Heart left ventricle (tissue), 16 donors: ENCODE measurements at regions not wholly inside any gene's neighbourhood (a gene's known extent, or its start where the extent isn't known, plus 50 kb on each side); places are given as distances from the start of the nearest gene placed in this dataset.

Experiments
- ATAC-seq, 4 donors: fragments of 200-7000 bp; cut with Tn5 transposase; one replicate each; pipeline ENCODE4 v1.9.1; 2020 to 2022; ENCODE audit warnings: moderate library complexity in 4 of 4, mild to moderate bottlenecking in 3 of 4, moderate number of reproducible peaks in 1 of 4
- DNase-seq, 5 donors: peaks; one replicate each; pipeline ENCODE4 v3.0.0-alpha.2; 2020
- H3K27ac ChIP-seq, 12 donors: fragments of 200-600 bp; sonication (generic) in 4 of 12; one replicate each; pipeline versions ENCODE4 v1.5.0 to v1.8.0; 2016 to 2022; ENCODE audit warnings: mild to moderate bottlenecking in 2 of 12
- H3K27me3 ChIP-seq, 9 donors: fragments of 200-600 bp; sonication (generic) in 2 of 9; one replicate each; pipeline versions ENCODE4 v1.5.1 to v1.8.0; 2016 to 2022; ENCODE audit warnings: mild to moderate bottlenecking in 3 of 9
- H3K36me3 ChIP-seq, 9 donors: fragments of 200-600 bp; sonication (generic) in 2 of 9; one replicate each; pipeline versions ENCODE4 v1.5.0 to v1.8.0; 2018 to 2022; ENCODE audit warnings: mild to moderate bottlenecking in 2 of 9
- H3K4me1 ChIP-seq, 12 donors: fragments of 200-600 bp; sonication (generic) in 4 of 12; one replicate each; pipeline versions ENCODE4 v1.5.0 to v1.8.0; 2016 to 2022; ENCODE audit warnings: mild to moderate bottlenecking in 3 of 12
- H3K4me3 ChIP-seq, 12 donors: fragments of 200-600 bp; sonication (generic) in 4 of 12; one replicate each; pipeline versions ENCODE4 v1.5.0 to v1.8.0; 2017 to 2022; ENCODE audit warnings: mild to moderate bottlenecking in 9 of 12, moderate library complexity in 4 of 12
- H3K9me3 ChIP-seq, 12 donors: fragments of 200-600 bp; sonication (generic) in 4 of 12; one replicate each; pipeline versions ENCODE4 v1.5.0 to v1.8.0; 2016 to 2022; ENCODE audit warnings: mild to moderate bottlenecking in 1 of 12
- CTCF ChIP-seq, 12 donors: fragments of 200-600 bp; sonication (generic) in 4 of 12; IDR thresholded peaks; one replicate each; pipeline versions ENCODE4 v1.5.0 to v1.8.0; 2018 to 2022; ENCODE audit warnings: antibody characterized with exemption in 12 of 12, mild to moderate bottlenecking in 5 of 12
- POLR2A ChIP-seq, 2 donors: fragments of 450-650 bp; IDR thresholded peaks; one replicate each; pipeline ENCODE4 v1.6.1; 2017; ENCODE audit warnings: antibody characterized with exemption in 2 of 2, mild to moderate bottlenecking in 2 of 2, moderate library complexity in 2 of 2
- WGBS, 4 donors: extraction: QIAGEN DNeasy Blood & Tissue Kit in 2 of 4; methylation state at CpG; one replicate each; pipeline versions ENCODE4 v1.1.5 to v1.1.7; 2013 to 2018; 5-methylcytosine and 5-hydroxymethylcytosine counted together
- intact Hi-C, 10 donors: fragments of 100-400 bp; cut with DNase I; formaldehyde crosslinking; loops; one replicate each; pipeline versions ENCODE4 v1.11.1 to v1.14.2; 2022
- donor health status: ischemic (EF 13 %, LVEDD 7.1; RV severe dilation, severe dysfunction).
- donor health status: healthy with polysubstance abuse.
- donor health status: DM: no; HTN: yes; CAD: no.
- donor health status: DM: no; HTN: no; CAD: no.
- donor health status: ischemic (EF 25% LVEDD 6.9; RV normal size, moderate dysfunction).
- donor health status: ischemic (EF 25% LVEDD 5.7; RV mildly dilated, moderate dysfunction).
- donor health status: healthy.
- donor health status: DM: yes; HTN: yes; CAD: no.
- donor health status: ischemic (EF 35%, LVEDD 5.7; RV mildly dilated, moderate dysfunction).
- donor health status: nonischemic (EF 11% LVEDD 7.7; RV severe dilation, severe dysfunction).
- donor health status: DM: yes; HTN: yes; CAD: no.
- donor health status: PGD.
- donor health status: ischemic (EF 29% LVEDD 5.4; RV normal size, mild dysfunction).
- donor health status: nonischemic (EF 23%, LVEDD 6.1; RV moderate dilation, normal function).

DNA sequence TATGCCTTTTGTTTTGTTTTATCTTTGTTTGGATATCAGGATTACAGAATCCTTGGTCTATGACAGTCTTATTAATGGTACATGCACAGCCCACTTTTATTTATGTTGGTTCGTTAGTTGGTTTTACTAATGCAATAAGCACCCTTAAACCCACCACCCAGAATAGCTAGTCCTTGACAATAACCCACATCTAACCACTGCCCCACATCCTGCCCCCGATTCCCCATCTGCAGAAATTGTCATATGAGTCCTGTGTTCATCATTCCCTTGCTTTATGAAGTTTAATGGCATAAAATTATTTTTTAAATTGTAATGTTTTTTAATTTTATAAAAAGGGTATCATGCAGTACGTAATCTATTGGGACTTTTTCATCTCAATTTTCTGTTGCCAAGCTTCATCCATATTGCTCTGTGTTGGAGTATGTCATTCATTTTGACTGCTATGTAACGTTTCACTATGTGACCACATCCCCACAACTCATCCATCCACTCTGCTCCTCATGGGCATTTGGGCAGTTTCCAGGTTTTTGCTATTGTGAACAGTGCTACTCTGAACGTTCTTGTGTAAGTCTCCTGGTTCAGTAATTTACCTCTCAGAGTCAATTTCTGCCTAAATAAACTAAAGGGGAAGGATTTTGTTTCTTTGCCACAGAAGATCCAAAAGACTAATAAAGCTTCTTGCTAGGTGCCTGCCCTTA, 150.4 kb downstream of the MRPL14 start:
- H3K4me1 ChIP-seq, result peaks cover 0 to 19% (median 16%) of the 10 kb centered on the region in 12 donors
- H3K27me3 ChIP-seq, result no peaks in the 10 kb centered on the region
- TF ChIP-seq CTCF (IDR thresholded peaks at IDR 0.05), result no peak
- TF ChIP-seq POLR2A (IDR thresholded peaks at IDR 0.05), result no peak
- no peak overlapping the region for H3K4me3 ChIP-seq
- H3K27ac ChIP-seq, result no peak overlapping the region
- intact Hi-C loops, result no loop called here
- 78 to 84% (median 80%) methylated on average over 5 of the region's 5 CpGs for WGBS, 4 donors
- no peaks in the 10 kb centered on the region for H3K36me3 ChIP-seq
- DNase-seq (no peak), ATAC-seq (no peak)
- peaks cover 0 to 10% (median 0%) of the 10 kb centered on the region in 12 donors for H3K9me3 ChIP-seq

DNA sequence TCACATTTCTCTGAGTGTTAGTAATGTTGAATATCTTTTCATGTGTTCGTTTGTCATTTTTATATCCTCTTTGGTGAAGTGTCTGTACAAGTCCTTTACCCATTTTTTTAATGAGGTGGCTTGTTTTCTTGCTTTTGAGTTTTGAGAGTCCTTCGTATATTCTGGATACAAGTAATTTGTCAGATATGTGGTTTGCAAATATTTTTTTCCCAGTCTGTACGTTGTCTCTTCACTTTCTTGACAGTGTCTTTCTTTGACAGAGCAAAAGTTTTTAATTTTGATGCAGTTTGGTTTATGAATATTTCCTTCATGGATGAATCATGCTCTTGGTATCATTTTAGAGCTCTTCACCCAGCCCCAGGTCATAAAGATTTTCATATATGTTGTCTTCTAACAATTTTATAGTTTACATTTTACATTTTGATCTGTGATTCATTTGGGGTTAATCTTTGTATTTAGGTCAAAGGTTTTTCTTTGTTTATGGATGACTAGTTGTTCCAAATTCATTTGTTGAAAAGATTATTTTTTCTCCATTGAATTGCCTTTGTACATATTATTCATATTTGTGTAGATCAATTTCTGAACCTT, 152.5 kb downstream of the MRPL14 start:
- H3K4me1 ChIP-seq, result peaks cover 0 to 27% (median 17%) of the 10 kb centered on the region in 12 donors
- no peak for ATAC-seq
- no peak overlapping the region for H3K27ac ChIP-seq
- peaks cover 0 to 10% (median 0%) of the 10 kb centered on the region in 12 donors for H3K9me3 ChIP-seq
- H3K4me3 ChIP-seq, result no peak overlapping the region
- H3K27me3 ChIP-seq, result no peaks in the 10 kb centered on the region
- TF ChIP-seq CTCF (IDR thresholded peaks at IDR 0.05) (no peak), POLR2A (IDR thresholded peaks at IDR 0.05) (no peak)
- intact Hi-C loops, result no loop called here
- H3K36me3 ChIP-seq, result no peaks in the 10 kb centered on the region
- 85 to 90% (median 87%) methylated on average over 3 of the region's 3 CpGs for whole genome bisulfite sequencing, 4 donors
- no peak for DNase-seq

DNA sequence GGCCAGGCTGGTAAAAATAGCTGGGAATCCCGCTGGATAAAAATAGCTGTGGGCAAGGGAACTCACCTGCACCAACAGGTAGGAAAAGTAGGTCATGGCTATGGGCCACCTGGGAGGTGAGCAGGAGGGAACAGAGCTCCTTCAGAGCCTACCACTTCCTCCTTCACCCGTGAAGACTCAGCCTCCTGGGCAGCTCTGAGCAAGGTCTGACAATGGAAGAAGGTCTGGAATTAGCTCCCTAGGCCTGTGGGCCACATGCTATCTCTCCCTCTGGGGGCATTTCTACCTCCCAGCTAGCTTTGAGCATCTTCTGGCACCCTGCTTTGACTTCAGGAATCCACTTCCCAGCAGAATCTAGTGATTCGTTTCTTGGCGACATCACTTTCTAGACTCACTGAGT, 153.9 kb downstream of the MRPL14 start:
- TF ChIP-seq POLR2A (IDR thresholded peaks at IDR 0.05) (no peak), CTCF (IDR thresholded peaks at IDR 0.05) (no peak)
- Histone ChIP-seq H3K9me3 (peaks cover 0 to 10% (median 0%) of the 10 kb centered on the region in 12 donors), H3K4me3 (no peak overlapping the region), H3K36me3 (no peaks in the 10 kb centered on the region), H3K27ac (peak overlapping the region in 11 of 12 donors; percentile 41 to 84 (median 74)), H3K27me3 (no peaks in the 10 kb centered on the region), H3K4me1 (peaks cover 0 to 27% (median 17%) of the 10 kb centered on the region in 12 donors)
- DNase-seq, result peak in 1 of 5 donors; percentile 15
- intact Hi-C loops, result no loop called here
- ATAC-seq, result peak in 1 of 4 donors; percentile 4
- 63 to 71% (median 67%) methylated on average over 4 of the region's 4 CpGs for WGBS, 4 donors

- H3K4me1 ChIP-seq, result peaks cover 0 to 27% (median 17%) of the 10 kb centered on the region in 12 donors
- peak; percentile 80 to 93 (median 87) for DNase-seq
- no peak overlapping the region for H3K4me3 ChIP-seq
- peaks cover 0 to 10% (median 0%) of the 10 kb centered on the region in 12 donors for H3K9me3 ChIP-seq
- no peaks in the 10 kb centered on the region for H3K27me3 ChIP-seq
- peak; percentile 76 to 95 (median 90) for ATAC-seq
- TF ChIP-seq CTCF (IDR thresholded peaks at IDR 0.05), result no peak
- no peak for TF ChIP-seq POLR2A (IDR thresholded peaks at IDR 0.05)
- 7 to 14% (median 12%) methylated on average over 2 to 3 of the region's 3 CpGs for WGBS, 4 donors
- intact Hi-C loops, result no loop called here
- H3K36me3 ChIP-seq, result no peaks in the 10 kb centered on the region
- H3K27ac ChIP-seq, result peak overlapping the region in 11 of 12 donors; percentile 41 to 84 (median 74)
These were observed 154.3 kb downstream of the MRPL14 start for GRCh38 chr6:43972913-43973300.
